ENCODE measurements at regions not wholly inside any gene's neighbourhood (a gene's known extent, or its start where the extent isn't known, plus 50 kb on each side); places are given as distances from the start of the nearest gene placed in this dataset.

DNA sequence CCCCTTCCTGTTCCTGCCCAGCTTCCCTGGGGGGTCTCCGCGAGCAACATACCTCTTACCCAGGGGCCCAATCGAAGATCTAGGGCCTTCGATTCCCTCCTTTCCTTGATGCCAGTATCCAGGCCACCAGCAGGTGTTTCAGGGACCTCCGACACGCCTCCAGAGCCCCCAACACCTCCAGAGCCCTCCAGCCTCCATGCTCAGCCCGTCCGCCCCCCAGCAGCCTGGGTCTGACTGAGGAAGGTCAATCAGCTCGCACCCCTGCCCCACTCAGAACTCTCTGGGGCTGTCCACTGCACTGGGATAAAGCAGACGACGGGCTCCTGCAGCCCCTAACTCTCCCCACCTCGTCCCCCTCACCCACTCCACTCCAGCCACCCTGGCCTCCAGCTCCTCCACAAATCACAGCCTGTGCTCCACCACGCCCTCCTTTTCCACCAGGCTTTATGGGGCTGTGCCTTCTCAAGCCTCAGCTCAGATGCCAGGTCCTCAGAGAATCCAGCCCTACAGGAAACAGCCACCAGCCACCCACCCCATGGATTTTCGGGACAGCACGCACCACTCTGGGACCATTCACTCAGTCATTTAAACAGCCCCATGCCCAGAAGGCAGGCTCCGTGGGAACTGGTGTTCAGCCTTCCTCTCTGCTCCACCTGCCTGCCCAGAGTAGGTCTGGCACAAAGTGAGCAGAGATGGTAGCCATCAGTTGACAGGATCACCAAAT is 247.1 kb downstream of the RBFOX3 start:
- no peak overlapping the region for H3K27ac ChIP-seq (ENCODE audit: low read length)
- DNase-seq (no peak), ATAC-seq (ENCODE audit: insufficient read depth, low read depth) (no peak)
- no peaks in the 10 kb centered on the region for H3K9me3 ChIP-seq (ENCODE audit: insufficient read depth, low read length, severe bottlenecking)
- no peak for TF ChIP-seq EZH2 (IDR thresholded peaks at IDR 0.05; ENCODE audit: borderline replicate concordance, low read depth, low read length, severe bottlenecking)
- TF ChIP-seq, protein P1, sequence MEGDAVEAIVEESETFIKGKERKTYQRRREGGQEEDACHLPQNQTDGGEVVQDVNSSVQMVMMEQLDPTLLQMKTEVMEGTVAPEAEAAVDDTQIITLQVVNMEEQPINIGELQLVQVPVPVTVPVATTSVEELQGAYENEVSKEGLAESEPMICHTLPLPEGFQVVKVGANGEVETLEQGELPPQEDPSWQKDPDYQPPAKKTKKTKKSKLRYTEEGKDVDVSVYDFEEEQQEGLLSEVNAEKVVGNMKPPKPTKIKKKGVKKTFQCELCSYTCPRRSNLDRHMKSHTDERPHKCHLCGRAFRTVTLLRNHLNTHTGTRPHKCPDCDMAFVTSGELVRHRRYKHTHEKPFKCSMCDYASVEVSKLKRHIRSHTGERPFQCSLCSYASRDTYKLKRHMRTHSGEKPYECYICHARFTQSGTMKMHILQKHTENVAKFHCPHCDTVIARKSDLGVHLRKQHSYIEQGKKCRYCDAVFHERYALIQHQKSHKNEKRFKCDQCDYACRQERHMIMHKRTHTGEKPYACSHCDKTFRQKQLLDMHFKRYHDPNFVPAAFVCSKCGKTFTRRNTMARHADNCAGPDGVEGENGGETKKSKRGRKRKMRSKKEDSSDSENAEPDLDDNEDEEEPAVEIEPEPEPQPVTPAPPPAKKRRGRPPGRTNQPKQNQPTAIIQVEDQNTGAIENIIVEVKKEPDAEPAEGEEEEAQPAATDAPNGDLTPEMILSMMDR (IDR thresholded peaks at IDR 0.05; ENCODE audit: borderline replicate concordance, extremely low read depth, low read length, poor library complexity, severe bottlenecking) = no peak
- H4K20me1 ChIP-seq (ENCODE audit: insufficient read depth, low read length) = no peaks in the 10 kb centered on the region
- H3K79me2 ChIP-seq (ENCODE audit: insufficient read depth, low read length) = no peaks in the 10 kb centered on the region
- no peak overlapping the region for H3K4me2 ChIP-seq (ENCODE audit: insufficient read depth, low read length)
- no peaks in the 10 kb centered on the region for H3K4me1 ChIP-seq (ENCODE audit: insufficient read depth, low read length)
- H3K36me3 ChIP-seq (ENCODE audit: insufficient read depth, low read length) = no peaks in the 10 kb centered on the region
- H3K27me3 ChIP-seq (ENCODE audit: insufficient read depth, low read length, poor library complexity) = peaks cover 12% of the 10 kb centered on the region
- H2AFZ ChIP-seq (ENCODE audit: low read depth, low read length) = no peak overlapping the region
- no peak overlapping the region for H3K9ac ChIP-seq (ENCODE audit: low read depth, low read length)
- no peak overlapping the region for H3K4me3 ChIP-seq (ENCODE audit: low read depth in 1 of 2, low read length in 2 of 2)

GRCh38 chr17:79362772-79363305 is 248.0 kb downstream of the RBFOX3 start:
- Histone ChIP-seq H2AFZ (ENCODE audit: low read depth, low read length) (no peak overlapping the region), H3K79me2 (ENCODE audit: insufficient read depth, low read length) (no peaks in the 10 kb centered on the region), H3K4me3 (ENCODE audit: low read depth in 1 of 2, low read length in 2 of 2) (no peak overlapping the region), H3K27me3 (ENCODE audit: insufficient read depth, low read length, poor library complexity) (peaks cover 12% of the 10 kb centered on the region), H4K20me1 (ENCODE audit: insufficient read depth, low read length) (no peaks in the 10 kb centered on the region), H3K36me3 (ENCODE audit: insufficient read depth, low read length) (no peaks in the 10 kb centered on the region), H3K4me2 (ENCODE audit: insufficient read depth, low read length) (no peak overlapping the region), H3K4me1 (ENCODE audit: insufficient read depth, low read length) (no peaks in the 10 kb centered on the region), H3K9ac (ENCODE audit: low read depth, low read length) (no peak overlapping the region), H3K27ac (ENCODE audit: low read length) (no peak overlapping the region), H3K9me3 (ENCODE audit: insufficient read depth, low read length, severe bottlenecking) (no peaks in the 10 kb centered on the region)
- no peak for DNase-seq
- no peak for ATAC-seq (ENCODE audit: insufficient read depth, low read depth)
- TF ChIP-seq, protein P1 (IDR thresholded peaks at IDR 0.05; ENCODE audit: borderline replicate concordance, extremely low read depth, low read length, poor library complexity, severe bottlenecking) = no peak
- TF ChIP-seq EZH2 (IDR thresholded peaks at IDR 0.05; ENCODE audit: borderline replicate concordance, low read depth, low read length, severe bottlenecking) = no peak

GRCh38 chr17:79361873-79362771 is 248.7 kb downstream of the RBFOX3 start:
- ATAC-seq (ENCODE audit: insufficient read depth, low read depth) (no peak), DNase-seq (no peak)
- Histone ChIP-seq H3K27ac (ENCODE audit: low read length) (no peak overlapping the region), H3K79me2 (ENCODE audit: insufficient read depth, low read length) (no peaks in the 10 kb centered on the region), H4K20me1 (ENCODE audit: insufficient read depth, low read length) (no peaks in the 10 kb centered on the region), H2AFZ (ENCODE audit: low read depth, low read length) (no peak overlapping the region), H3K9ac (ENCODE audit: low read depth, low read length) (no peak overlapping the region), H3K4me1 (ENCODE audit: insufficient read depth, low read length) (no peaks in the 10 kb centered on the region), H3K4me3 (ENCODE audit: low read depth in 1 of 2, low read length in 2 of 2) (no peak overlapping the region), H3K4me2 (ENCODE audit: insufficient read depth, low read length) (no peak overlapping the region), H3K36me3 (ENCODE audit: insufficient read depth, low read length) (no peaks in the 10 kb centered on the region), H3K9me3 (ENCODE audit: insufficient read depth, low read length, severe bottlenecking) (no peaks in the 10 kb centered on the region), H3K27me3 (ENCODE audit: insufficient read depth, low read length, poor library complexity) (peaks cover 12% of the 10 kb centered on the region)
- TF ChIP-seq EZH2 (IDR thresholded peaks at IDR 0.05; ENCODE audit: borderline replicate concordance, low read depth, low read length, severe bottlenecking) = no peak
- TF ChIP-seq, protein P1 (IDR thresholded peaks at IDR 0.05; ENCODE audit: borderline replicate concordance, extremely low read depth, low read length, poor library complexity, severe bottlenecking) = no peak

Measured in DND-41 (cell line).